HG02870 (cell line): ENCODE measurements at regions not wholly inside any gene's neighbourhood (a gene's known extent, or its start where the extent isn't known, plus 50 kb on each side); places are given as distances from the start of the nearest gene placed in this dataset.

ENCODE experiments used
- ATAC-seq: cut with Tn5 transposase; IDR thresholded peaks from one replicate; pipeline ENCODE4 v1.9.1; 2021; ENCODE audit warnings: mild to moderate bottlenecking, moderate library complexity; ENCODE audit not compliant: unreplicated experiment

- ATAC-seq: no peak
Observed at GRCh38 chr12:67425394-67425793, 156.2 kb downstream of the CAND1 start.

GRCh38 chr12:67426067-67426466, 156.9 kb downstream of the CAND1 start:
- no peak for ATAC-seq

GRCh38 chr12:67427336-67427735, 158.2 kb downstream of the CAND1 start:
- no peak for ATAC-seq

GRCh38 chr12:67428431-67428830, 159.3 kb downstream of the CAND1 start:
- ATAC-seq: no peak

- ATAC-seq: no peak
Observed at GRCh38 chr12:67430708-67431335, 161.7 kb downstream of the CAND1 start.

- ATAC-seq: no peak
Observed at GRCh38 chr12:67431411-67432020, 162.4 kb downstream of the CAND1 start.

- ATAC-seq: peak; percentile 85
Observed at GRCh38 chr12:67433385-67434175, 164.4 kb downstream of the CAND1 start.

GRCh38 chr12:67434671-67435370, 165.7 kb downstream of the CAND1 start:
- ATAC-seq: peak; percentile 33

GRCh38 chr12:67436230-67436629, 167.1 kb downstream of the CAND1 start:
- no peak for ATAC-seq

GRCh38 chr12:67437011-67437410, 167.9 kb downstream of the CAND1 start:
- no peak for ATAC-seq

- no peak for ATAC-seq
Observed at GRCh38 chr12:67439611-67440010, 170.5 kb downstream of the CAND1 start.

- no peak for ATAC-seq
Observed at GRCh38 chr12:67441736-67442346, 172.7 kb downstream of the CAND1 start.

GRCh38 chr12:67442347-67442841, 173.2 kb downstream of the CAND1 start:
- ATAC-seq: no peak

GRCh38 chr12:67442896-67443295, 173.7 kb downstream of the CAND1 start:
- no peak for ATAC-seq

GRCh38 chr12:67444542-67444941, 175.4 kb downstream of the CAND1 start:
- ATAC-seq: no peak

GRCh38 chr12:67446716-67447115, 177.6 kb downstream of the CAND1 start:
- no peak for ATAC-seq

- ATAC-seq: no peak
Observed at GRCh38 chr12:67447180-67447579, 178.0 kb downstream of the CAND1 start.

- peak; percentile 54 for ATAC-seq
Observed at GRCh38 chr12:67449591-67450052, 180.5 kb downstream of the CAND1 start.

- ATAC-seq: no peak
Observed at GRCh38 chr12:67450441-67450840, 181.3 kb downstream of the CAND1 start.

- ATAC-seq: no peak
Observed at GRCh38 chr12:67451206-67451605, 182.0 kb downstream of the CAND1 start.
